Tibial artery (tissue), 4 donors: ENCODE measurements at regions not wholly inside any gene's neighbourhood (a gene's known extent, or its start where the extent isn't known, plus 50 kb on each side); places are given as distances from the start of the nearest gene placed in this dataset.
"Not testable (repeated sequence)": the region's sequence is repeated elsewhere in the genome, so short reads cannot be mapped to it uniquely, and the experiment has no call there.

Source experiments
- DNase-seq, 2 donors: peaks; one replicate each; pipeline ENCODE4 v3.0.0-alpha.2; 2019
- H3K27ac ChIP-seq, 2 donors: fragments of 200-600 bp; sonication (generic) in 1 of 2; 1 replicate in 1 of 2; 2 replicates in 1 of 2; pipeline ENCODE4 v1.5.1; 2018 to 2019; ENCODE audit warnings: mild to moderate bottlenecking in 1 of 2
- H3K27me3 ChIP-seq, 2 donors: fragments of 200-600 bp; sonication (generic) in 1 of 2; one replicate each; pipeline versions ENCODE4 v1.5.1 to v1.6.0; 2016 to 2019
- H3K36me3 ChIP-seq, 3 donors: fragments of 200-600 bp; sonication (generic) in 2 of 3; one replicate each; pipeline ENCODE4 v1.5.1; 2016 to 2019; ENCODE audit warnings: mild to moderate bottlenecking in 2 of 3
- H3K4me1 ChIP-seq, 4 donors: fragments of 200-600 bp; sonication (generic) in 2 of 4; 1 replicate in 3 of 4; 2 replicates in 1 of 4; pipeline ENCODE4 v1.5.1; 2016 to 2019
- H3K4me3 ChIP-seq, 2 donors: fragments of 200-600 bp; sonication (generic) in 1 of 2; 1 replicate in 1 of 2; 2 replicates in 1 of 2; pipeline ENCODE4 v1.5.1; 2018 to 2019; ENCODE audit warnings: mild to moderate bottlenecking in 2 of 2
- H3K9me3 ChIP-seq, 3 donors: fragments of 200-600 bp; sonication (generic) in 1 of 3; one replicate each; pipeline ENCODE4 v1.5.1; 2016 to 2019
- CTCF ChIP-seq, 2 experiments: fragments of 200-600 bp in 1 of 2; fragments of 450-650 bp in 1 of 2; IDR thresholded peaks; one replicate each; pipeline ENCODE4 v1.5.1; 2017 to 2019; ENCODE audit warnings: antibody characterized with exemption in 2 of 2, mild to moderate bottlenecking in 1 of 2, moderate library complexity in 1 of 2
- intact Hi-C: fragments of 100-400 bp; cut with DNase I; formaldehyde crosslinking; loops from one replicate; pipeline ENCODE4 v1.15.0; 2023; ENCODE audit warnings: low total_unique reads

GRCh38 chr1:203996126-203996525 is 76.8 kb upstream of the SOX13 start:
- H3K27ac ChIP-seq = no peak overlapping the region
- H3K4me3 ChIP-seq = no peak overlapping the region
- TF ChIP-seq CTCF (IDR thresholded peaks at IDR 0.05) = no peak
- intact Hi-C loops = no loop called here
- DNase-seq = no peak
- peaks cover 0 to 2% of the 10 kb centered on the region in 2 donors for H3K27me3 ChIP-seq
- no peaks in the 10 kb centered on the region for H3K36me3 ChIP-seq
- peaks cover 0 to 7% (median 0%) of the 10 kb centered on the region in 3 donors for H3K9me3 ChIP-seq
- peaks cover 0 to 11% (median 0%) of the 10 kb centered on the region in 4 donors for H3K4me1 ChIP-seq

DNA sequence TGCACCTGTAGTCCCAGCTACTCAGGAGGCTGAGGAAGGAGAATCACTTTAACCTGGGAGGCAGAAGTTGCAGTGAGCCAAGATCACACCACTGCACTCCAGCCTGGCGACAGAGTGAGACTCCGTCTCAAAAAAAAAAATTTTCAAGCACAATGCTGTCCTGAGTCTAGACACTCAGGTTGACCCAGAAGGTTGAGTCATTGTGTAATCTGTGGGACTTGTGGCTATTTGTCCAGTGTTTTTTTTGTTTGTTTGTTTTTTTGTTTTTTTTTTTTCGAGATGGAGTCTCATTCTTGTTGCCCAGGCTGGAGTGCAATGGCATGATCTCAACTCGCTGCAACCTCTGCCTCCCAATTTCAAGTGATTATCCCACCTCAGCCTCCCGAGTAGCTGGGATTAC is 74.3 kb upstream of the SOX13 start:
- intact Hi-C loops, H3K27me3 ChIP-seq, H3K9me3 ChIP-seq, H3K4me3 ChIP-seq, H3K27ac ChIP-seq, DNase-seq, H3K36me3 ChIP-seq: not testable (repeated sequence)
- H3K4me1 ChIP-seq = peaks cover 0 to 11% (median 0%) of the 10 kb centered on the region in 4 donors

DNA sequence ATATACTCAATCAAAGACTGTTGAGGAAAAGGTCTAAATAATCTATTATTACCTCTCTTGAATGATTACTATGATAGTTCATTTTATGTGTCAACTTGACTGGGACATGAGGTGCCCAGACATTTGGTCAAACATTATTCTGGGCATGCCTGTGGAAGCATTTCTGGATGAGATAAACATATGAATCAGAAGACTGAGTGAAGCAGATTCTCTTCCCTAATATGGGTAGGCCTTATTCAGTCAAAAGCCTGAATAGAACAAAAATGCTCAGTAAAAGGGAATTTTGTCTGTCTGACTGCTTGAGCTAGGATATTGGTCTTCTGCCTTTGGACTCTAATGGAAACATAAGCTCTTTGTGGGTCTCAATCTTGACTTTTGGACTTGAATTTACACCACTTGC is 73.3 kb upstream of the SOX13 start:
- Histone ChIP-seq H3K27ac (no peak overlapping the region), H3K4me1 (peaks cover 0 to 11% (median 0%) of the 10 kb centered on the region in 4 donors), H3K4me3 (no peak overlapping the region), H3K27me3 (peaks cover 0 to 2% of the 10 kb centered on the region in 2 donors), H3K9me3 (peaks cover 0 to 7% (median 0%) of the 10 kb centered on the region in 3 donors), H3K36me3 (no peaks in the 10 kb centered on the region)
- DNase-seq = no peak
- intact Hi-C loops = no loop called here
- no peak for TF ChIP-seq CTCF (IDR thresholded peaks at IDR 0.05)

DNA sequence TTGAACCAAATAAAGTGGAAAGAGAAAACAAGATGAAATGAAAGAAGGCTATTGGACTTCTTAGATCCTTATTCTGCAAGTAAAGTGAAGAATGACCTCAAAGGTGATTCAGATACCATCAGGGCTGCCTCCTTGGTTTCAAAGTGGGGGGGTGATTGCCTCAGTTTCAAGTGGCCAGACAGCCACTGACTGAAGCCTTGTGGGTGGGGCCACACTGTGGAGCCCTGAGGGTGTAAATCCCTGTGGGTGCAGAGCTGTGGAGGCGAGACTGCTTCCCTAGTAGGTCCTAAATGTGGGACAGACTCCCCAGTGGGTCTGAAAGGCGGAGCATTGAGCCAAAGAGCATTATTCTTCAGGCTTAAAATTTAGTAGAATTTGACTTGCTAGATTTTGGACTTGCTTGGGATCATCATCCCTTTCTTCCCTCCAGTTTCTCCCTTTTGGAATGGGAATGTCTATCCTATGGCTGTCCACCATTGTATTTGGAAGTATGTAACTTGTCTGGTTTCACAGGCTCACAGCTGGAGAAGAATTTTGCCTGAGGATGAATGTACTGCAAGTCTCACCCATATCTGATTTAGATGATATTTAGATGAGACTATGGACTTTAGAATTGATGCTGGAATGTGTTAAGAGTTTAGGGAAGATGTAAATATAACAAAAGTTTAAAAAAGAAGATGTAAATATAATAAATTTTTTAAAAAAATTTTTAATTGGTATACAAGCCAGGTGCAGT is 71.6 kb upstream of the SOX13 start:
- no peak for DNase-seq
- intact Hi-C loops = no loop called here
- no peak for TF ChIP-seq CTCF (IDR thresholded peaks at IDR 0.05)

GRCh38 chr1:204002614-204003013 is 70.3 kb upstream of the SOX13 start:
- peaks cover 0 to 7% (median 0%) of the 10 kb centered on the region in 3 donors for H3K9me3 ChIP-seq
- TF ChIP-seq CTCF (IDR thresholded peaks at IDR 0.05) = no peak
- H3K4me1 ChIP-seq = no peaks in the 10 kb centered on the region
- no peaks in the 10 kb centered on the region for H3K36me3 ChIP-seq
- no peak overlapping the region for H3K4me3 ChIP-seq
- intact Hi-C loops = no loop called here
- DNase-seq = no peak
- H3K27ac ChIP-seq = no peak overlapping the region
- H3K27me3 ChIP-seq = no peaks in the 10 kb centered on the region

More for the DNA sequence above, 71.6 kb upstream of the SOX13 start:
- peaks cover 0 to 4% (median 0%) of the 10 kb centered on the region in 4 donors for H3K4me1 ChIP-seq
- H3K36me3 ChIP-seq = no peaks in the 10 kb centered on the region
- no peak overlapping the region for H3K27ac ChIP-seq
- no peak overlapping the region for H3K4me3 ChIP-seq
- no peaks in the 10 kb centered on the region for H3K27me3 ChIP-seq
- H3K9me3 ChIP-seq = peaks cover 0 to 7% (median 0%) of the 10 kb centered on the region in 3 donors

DNA sequence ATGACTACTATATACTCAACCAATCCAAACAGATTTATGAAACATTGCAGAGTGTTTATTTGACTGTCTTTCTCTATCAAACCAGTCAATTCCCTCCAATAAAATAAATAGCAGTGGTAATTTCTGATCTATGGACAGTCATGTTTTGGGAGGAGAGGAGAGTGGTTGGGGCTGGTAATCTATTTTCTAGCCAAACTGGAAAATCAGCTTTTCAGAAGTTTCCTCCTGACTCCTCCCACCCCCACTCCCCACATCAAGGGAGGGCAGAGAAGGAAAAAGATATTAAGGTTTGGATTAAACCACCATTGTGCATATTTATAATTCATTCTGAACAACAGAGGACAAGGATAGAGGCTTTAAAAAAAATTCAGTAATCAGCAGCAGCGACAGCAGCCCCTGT is 69.4 kb upstream of the SOX13 start:
- no peak for DNase-seq
- no peaks in the 10 kb centered on the region for H3K27me3 ChIP-seq
- H3K4me3 ChIP-seq = no peak overlapping the region
- intact Hi-C loops = no loop called here
- no peaks in the 10 kb centered on the region for H3K36me3 ChIP-seq
- no peak overlapping the region for H3K27ac ChIP-seq
- peaks cover 0 to 7% (median 0%) of the 10 kb centered on the region in 3 donors for H3K9me3 ChIP-seq
- TF ChIP-seq CTCF (IDR thresholded peaks at IDR 0.05) = no peak
- H3K4me1 ChIP-seq = no peaks in the 10 kb centered on the region
